IMR-90 (cell line): ENCODE measurements at regions not wholly inside any gene's neighbourhood (a gene's known extent, or its start where the extent isn't known, plus 50 kb on each side); places are given as distances from the start of the nearest gene placed in this dataset.

ENCODE experiments used
- ATAC-seq: fragments of 200-7000 bp; cut with Tn5 transposase; 2 replicates; pipeline ENCODE4 v1.9.1; 2020; ENCODE audit warnings: low read depth, mild to moderate bottlenecking, moderate library complexity
- BruUV-seq: library from RNA; stranded (reverse); fragments of 400-500 nt; replicated peaks from 2 replicates; lab custom pipeline; 2021; lab: Mats Ljungman, UMichigan
- CTCF ChIA-PET: fragments of 300-600 bp; formaldehyde crosslinking; extraction: SDS; loops from one replicate; lab custom pipeline; 2021; ENCODE audit warnings: antibody characterized with exemption; lab: Yijun Ruan, JAX
- POLR2A ChIA-PET: fragments of 300-600 bp; sonication (Branson Sonifier 250); formaldehyde crosslinking; loops from one replicate; lab custom pipeline; 2022; ENCODE audit warnings: antibody characterized with exemption; ENCODE audit not compliant: unreplicated experiment; lab: Charles Lee
- DNase-seq: peaks from one replicate; pipeline ENCODE4 v3.0.0; 2013
- H2AFZ ChIP-seq: replicated peaks from 2 replicates; pipeline ENCODE3; 2013; ENCODE audit warnings: low read length, mild to moderate bottlenecking; ENCODE audit not compliant: poor library complexity
- H2AK5ac ChIP-seq: 2 replicates; pipeline ENCODE4 v1.6.1; 2013; ENCODE audit warnings: low read depth, low read length, inconsistent platforms
- H2AK9ac ChIP-seq: replicated peaks from 2 replicates; pipeline ENCODE3; 2013; ENCODE audit warnings: mild to moderate bottlenecking, low read depth, low read length, moderate library complexity; ENCODE audit not compliant: poor library complexity
- H2BK120ac ChIP-seq: 2 replicates; pipeline ENCODE4 v1.6.1; 2013; ENCODE audit warnings: low read depth, low read length, inconsistent platforms
- H2BK15ac ChIP-seq: 3 replicates; pipeline ENCODE4 v1.6.1; 2013; ENCODE audit warnings: low read depth, low read length, inconsistent platforms
- H2BK20ac ChIP-seq: 2 replicates; pipeline ENCODE4 v1.6.1; 2013; ENCODE audit warnings: low read depth, mild to moderate bottlenecking, inconsistent platforms, low read length, moderate library complexity
- H2BK5ac ChIP-seq: 2 replicates; pipeline ENCODE4 v1.6.1; 2013; ENCODE audit warnings: mild to moderate bottlenecking, low read depth, low read length, inconsistent platforms; ENCODE audit not compliant: poor library complexity, severe bottlenecking
- H3K14ac ChIP-seq: replicated peaks from 2 replicates; pipeline ENCODE4 v1.6.1; 2013; ENCODE audit warnings: low read depth, low read length, inconsistent platforms
- H3K18ac ChIP-seq: 2 replicates; pipeline ENCODE4 v1.6.1; 2013; ENCODE audit warnings: low read depth, low read length, control low read depth
- H3K23ac ChIP-seq: 2 replicates; pipeline ENCODE4 v1.6.1; 2013; ENCODE audit warnings: low read depth, low read length, inconsistent platforms
- H3K27ac ChIP-seq: 2 replicates; pipeline ENCODE4 v1.5.1; 2013; ENCODE audit warnings: mild to moderate bottlenecking, control low read depth, low read length; ENCODE audit not compliant: insufficient read depth
- H3K27me3 ChIP-seq: 2 replicates; pipeline ENCODE4 v1.6.1; 2013; ENCODE audit warnings: low read length; ENCODE audit not compliant: control insufficient read depth, insufficient read depth
- H3K36me3 ChIP-seq: 2 replicates; pipeline ENCODE4 v1.6.1; 2013; ENCODE audit warnings: low read length, mixed read lengths; ENCODE audit not compliant: control insufficient read depth, insufficient read depth
- H3K4ac ChIP-seq: 2 replicates; pipeline ENCODE4 v1.6.1; 2013; ENCODE audit warnings: low read depth, low read length, inconsistent platforms
- H3K4me1 ChIP-seq: 2 replicates; pipeline ENCODE4 v1.6.1; 2013; ENCODE audit warnings: low read length, mixed read lengths; ENCODE audit not compliant: control insufficient read depth, insufficient read depth
- H3K4me2 ChIP-seq: 2 replicates; pipeline ENCODE4 v1.6.1; 2013; ENCODE audit warnings: low read depth, mild to moderate bottlenecking, control low read depth, low read length, moderate library complexity
- H3K4me3 ChIP-seq: 2 replicates; pipeline ENCODE4 v1.5.1; 2013; ENCODE audit warnings: low read depth, mild to moderate bottlenecking, control low read depth, low read length, moderate library complexity; ENCODE audit not compliant: insufficient read depth
- H3K56ac ChIP-seq: 2 replicates; pipeline ENCODE4 v1.6.1; 2013; ENCODE audit warnings: low read length, inconsistent platforms; ENCODE audit not compliant: insufficient read depth; ENCODE audit errors: extremely low read depth
- H3K79me1 ChIP-seq, 2 experiments: 2 replicates each; pipeline ENCODE4 v1.6.1; 2013; ENCODE audit warnings: low read length in 2 of 2, inconsistent platforms in 1 of 2, low read depth in 1 of 2
- H3K9ac ChIP-seq: 2 replicates; pipeline ENCODE4 v1.6.1; 2013; ENCODE audit warnings: low read depth, low read length, control low read depth
- H3K9me1 ChIP-seq: 2 replicates; pipeline ENCODE4 v1.6.1; 2013; ENCODE audit warnings: low read length, inconsistent platforms; ENCODE audit not compliant: insufficient read depth
- H3K9me3 ChIP-seq: 2 replicates; pipeline ENCODE4 v1.6.1; 2013; ENCODE audit warnings: low read length; ENCODE audit not compliant: control insufficient read depth, insufficient read depth
- H4K20me1 ChIP-seq: 2 replicates; pipeline ENCODE4 v1.6.1; 2013; ENCODE audit warnings: low read length, inconsistent platforms; ENCODE audit not compliant: insufficient read depth
- H4K5ac ChIP-seq: 2 replicates; pipeline ENCODE4 v1.6.1; 2013; ENCODE audit warnings: mild to moderate bottlenecking, low read depth, low read length, control low read depth
- H4K8ac ChIP-seq, 2 experiments: 2 replicates each; pipeline ENCODE4 v1.6.1; 2013; ENCODE audit warnings: low read depth in 2 of 2, low read length in 2 of 2, control low read depth in 1 of 2, inconsistent platforms in 1 of 2
- H4K91ac ChIP-seq: 2 replicates; pipeline ENCODE4 v1.6.1; 2013; ENCODE audit warnings: low read depth, low read length, inconsistent platforms; ENCODE audit not compliant: insufficient read depth
- BHLHE40 ChIP-seq: fragments of 150-350 bp; IDR thresholded peaks from 2 replicates; pipeline ENCODE4 v1.6.1; 2016; ENCODE audit warnings: mild to moderate bottlenecking, low read depth, low read length
- CEBPB ChIP-seq: IDR thresholded peaks from 2 replicates; pipeline ENCODE4 v1.6.1; 2012; ENCODE audit warnings: low read depth, low read length, improper control_type of control experiment
- CHD1 ChIP-seq: IDR thresholded peaks from 2 replicates; pipeline ENCODE4 v1.6.1; 2012; ENCODE audit warnings: low read depth, low read length, improper control_type of control experiment
- FOS ChIP-seq: fragments of 150-350 bp; IDR thresholded peaks from 2 replicates; pipeline ENCODE4 v1.6.1; 2016; ENCODE audit warnings: low read depth, low read length
- MAZ ChIP-seq: IDR thresholded peaks from 2 replicates; pipeline ENCODE4 v1.6.1; 2012; ENCODE audit warnings: low read depth, mild to moderate bottlenecking, low read length, improper control_type of control experiment, moderate library complexity, borderline replicate concordance
- MXI1 ChIP-seq: IDR thresholded peaks from 2 replicates; pipeline ENCODE4 v1.6.1; 2012; ENCODE audit warnings: low read depth, mild to moderate bottlenecking, low read length, moderate library complexity, borderline replicate concordance
- NFE2L2 ChIP-seq: fragments of 150-350 bp; IDR thresholded peaks from 2 replicates; pipeline ENCODE4 v1.6.1; 2016; ENCODE audit warnings: low read depth, mild to moderate bottlenecking, low read length
- POLR2A ChIP-seq: IDR thresholded peaks from 2 replicates; pipeline ENCODE4 v1.6.1; 2012; ENCODE audit warnings: mild to moderate bottlenecking, low read depth, low read length
- RAD21 ChIP-seq: IDR thresholded peaks from 2 replicates; pipeline ENCODE4 v1.6.1; 2012; ENCODE audit warnings: low read length, improper control_type of control experiment
- RCOR1 ChIP-seq: IDR thresholded peaks from 2 replicates; pipeline ENCODE4 v1.6.1; 2012; ENCODE audit warnings: mild to moderate bottlenecking, low read length, improper control_type of control experiment; ENCODE audit not compliant: insufficient replicate concordance
- RFX5 ChIP-seq: IDR thresholded peaks from 2 replicates; pipeline ENCODE4 v1.8.0; 2012; ENCODE audit warnings: low read depth, mild to moderate bottlenecking, low read length, moderate library complexity
- SMC3 ChIP-seq: fragments of 150-350 bp; IDR thresholded peaks from 2 replicates; pipeline ENCODE4 v1.6.1; 2016; ENCODE audit warnings: low read depth, mild to moderate bottlenecking, antibody characterized with exemption, low read length, moderate library complexity
- WGBS, 2 experiments: methylation state at CpG; one replicate each; pipeline versions ENCODE4 v1.1.5 to v1.1.7; 2013; ENCODE audit warnings: missing lambda C conversion rate in 2 of 2; ENCODE audit not compliant: insufficient read length in 1 of 2; ENCODE audit errors: extremely low coverage in 2 of 2; 5-methylcytosine and 5-hydroxymethylcytosine counted together
- dilution Hi-C: fragments of 300-500 bp; cut with HindIII; formaldehyde crosslinking; loops from one replicate; pipeline ENCODE4 v1.14.3; 2018; ENCODE audit warnings: low sequenced_read_pairs; ENCODE audit not compliant: unreplicated experiment
- in situ Hi-C: fragments of 300-500 bp; cut with MboI; formaldehyde crosslinking; loops from 3 replicates; pipeline ENCODE4 v1.14.3; 2019; ENCODE audit warnings: low sequenced_read_pairs, inconsistent platforms, mixed read lengths
- intact Hi-C: fragments of 100-400 bp; cut with micrococcal nuclease; formaldehyde crosslinking; loops from 2 replicates; pipeline ENCODE4 v1.10.0; 2022
- TF ChIP-seq, protein P1 (sequence below): fragments of 150-350 bp; IDR thresholded peaks from 2 replicates; pipeline ENCODE4 v1.6.1; 2016; ENCODE audit warnings: low read depth, mild to moderate bottlenecking, low read length, moderate library complexity, borderline replicate concordance

DNA sequence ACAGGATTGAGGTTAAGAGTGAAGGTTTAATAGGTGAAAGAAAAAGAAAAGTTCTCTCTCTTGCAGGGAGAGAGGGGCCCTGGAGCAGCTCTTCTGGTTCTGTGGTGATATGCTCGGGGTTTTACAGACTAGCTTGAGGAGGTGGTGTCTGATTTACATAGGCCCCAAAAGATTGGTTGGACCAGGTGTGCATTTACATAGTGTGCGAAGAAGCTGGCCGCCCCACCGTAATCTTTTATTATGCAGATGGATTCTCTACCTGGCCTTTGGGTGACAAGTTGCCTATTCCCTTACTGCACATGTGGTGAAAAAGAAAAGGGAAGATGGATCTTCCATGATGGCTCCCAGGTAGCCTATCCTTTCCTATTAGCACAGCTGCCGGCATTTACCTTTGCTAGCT, 219.9 kb upstream of the GRIA4 start:
- no peak overlapping the region for H2BK20ac ChIP-seq
- CTCF ChIA-PET = no interaction called here
- in situ Hi-C loops = no loop called here
- no peaks in the 10 kb centered on the region for H3K27me3 ChIP-seq
- H3K9me1 ChIP-seq = no peaks in the 10 kb centered on the region
- no CpG with 5 or more reads among the region's 5 CpGs for WGBS, 2 experiments
- H2BK5ac ChIP-seq = no peak overlapping the region
- no peak overlapping the region for H3K18ac ChIP-seq
- no peak overlapping the region for H3K27ac ChIP-seq
- no peak overlapping the region for H4K91ac ChIP-seq
- POLR2A ChIA-PET = no interaction called here
- no peaks in the 10 kb centered on the region for H4K20me1 ChIP-seq
- H2AFZ ChIP-seq = no peak overlapping the region
- ATAC-seq (no peak), DNase-seq (no peak)
- H4K8ac ChIP-seq = no peak overlapping the region
- H4K5ac ChIP-seq = no peak overlapping the region
- TF ChIP-seq CHD1 = no peak
- no peak for TF ChIP-seq FOS
- TF ChIP-seq RFX5 = no peak
- no peak for TF ChIP-seq NFE2L2
- TF ChIP-seq RCOR1 = no peak
- TF ChIP-seq BHLHE40 = no peak
- TF ChIP-seq RAD21 = no peak
- no peak for TF ChIP-seq MAZ
- TF ChIP-seq MXI1 = no peak
- no peak for TF ChIP-seq POLR2A
- no peak for TF ChIP-seq SMC3
- no peak for TF ChIP-seq CEBPB
- TF ChIP-seq, protein P1, sequence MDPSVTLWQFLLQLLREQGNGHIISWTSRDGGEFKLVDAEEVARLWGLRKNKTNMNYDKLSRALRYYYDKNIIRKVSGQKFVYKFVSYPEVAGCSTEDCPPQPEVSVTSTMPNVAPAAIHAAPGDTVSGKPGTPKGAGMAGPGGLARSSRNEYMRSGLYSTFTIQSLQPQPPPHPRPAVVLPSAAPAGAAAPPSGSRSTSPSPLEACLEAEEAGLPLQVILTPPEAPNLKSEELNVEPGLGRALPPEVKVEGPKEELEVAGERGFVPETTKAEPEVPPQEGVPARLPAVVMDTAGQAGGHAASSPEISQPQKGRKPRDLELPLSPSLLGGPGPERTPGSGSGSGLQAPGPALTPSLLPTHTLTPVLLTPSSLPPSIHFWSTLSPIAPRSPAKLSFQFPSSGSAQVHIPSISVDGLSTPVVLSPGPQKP = no peak
- H2BK15ac ChIP-seq = no peak overlapping the region
- no peaks in the 10 kb centered on the region for H3K36me3 ChIP-seq
- H3K4me2 ChIP-seq = no peak overlapping the region
- no peak overlapping the region for H3K14ac ChIP-seq
- H3K4ac ChIP-seq = no peak overlapping the region
- no peaks in the 10 kb centered on the region for H3K79me1 ChIP-seq
- BruUV-seq = no TSS peak
- no peak overlapping the region for H3K23ac ChIP-seq
- H2AK9ac ChIP-seq = no peak overlapping the region
- H3K56ac ChIP-seq = no peak overlapping the region
- intact Hi-C loops = no loop called here
- H2BK120ac ChIP-seq = no peak overlapping the region
- dilution Hi-C loops = no loop called here
- H3K4me3 ChIP-seq = no peak overlapping the region
- H3K4me1 ChIP-seq = no peaks in the 10 kb centered on the region
- no peak overlapping the region for H2AK5ac ChIP-seq
- no peak overlapping the region for H3K9ac ChIP-seq
- H3K9me3 ChIP-seq = no peaks in the 10 kb centered on the region
